WTC11 (cell line): ENCODE measurements at regions not wholly inside any gene's neighbourhood (a gene's known extent, or its start where the extent isn't known, plus 50 kb on each side); places are given as distances from the start of the nearest gene placed in this dataset.

Source experiments
- ATAC-seq: fragments of 200-7000 bp; cut with Tn5 transposase; 2 replicates; pipeline ENCODE4 v1.10.0; 2021; ENCODE audit warnings: mild to moderate bottlenecking, moderate library complexity
- CTCF ChIA-PET: fragments of 300-600 bp; sonication (Branson Sonifier 250); formaldehyde crosslinking; loops from one replicate; lab custom pipeline; 2021; ENCODE audit warnings: antibody characterized with exemption; lab: Charles Lee
- POLR2A ChIA-PET: fragments of 350-600 bp; sonication (Branson Sonifier 250); formaldehyde crosslinking; loops from one replicate; lab custom pipeline; 2021; ENCODE audit warnings: antibody characterized with exemption; lab: Charles Lee
- DNase-seq: peaks from one replicate; pipeline ENCODE4 v3.0.0; 2021; ENCODE audit warnings: low spot score
- H3K27ac Mint-ChIP-seq: 2 replicates; pipeline ENCODE4 v1.8.0; 2021; ENCODE audit warnings: mixed read lengths
- H3K27me3 Mint-ChIP-seq: 2 replicates; pipeline ENCODE4 v1.8.0; 2021; ENCODE audit warnings: low read depth, mild to moderate bottlenecking, moderate library complexity, mixed read lengths
- H3K36me3 Mint-ChIP-seq: 2 replicates; pipeline ENCODE4 v1.8.0; 2021; ENCODE audit warnings: mixed read lengths
- H3K4me1 Mint-ChIP-seq: 2 replicates; pipeline ENCODE4 v1.8.0; 2022; ENCODE audit warnings: mixed read lengths
- H3K4me3 Mint-ChIP-seq: 2 replicates; pipeline ENCODE4 v1.8.0; 2021; ENCODE audit warnings: mild to moderate bottlenecking, moderate library complexity, mixed read lengths
- H3K9me3 Mint-ChIP-seq: 2 replicates; pipeline ENCODE4 v1.8.0; 2021; ENCODE audit warnings: mixed read lengths
- ATF1 ChIP-seq: sonication (generic); formaldehyde crosslinking; IDR thresholded peaks from 2 replicates; pipeline ENCODE4 v1.8.1; 2023; ENCODE audit warnings: mild to moderate bottlenecking, moderate library complexity, missing genetic modification reagents
- CREM ChIP-seq: sonication (generic); formaldehyde crosslinking; IDR thresholded peaks from 2 replicates; pipeline ENCODE4 v1.8.1; 2022; ENCODE audit warnings: mild to moderate bottlenecking, missing genetic modification reagents, moderate library complexity
- CTCF ChIP-seq: fragments of 200-600 bp; IDR thresholded peaks from 2 replicates; pipeline ENCODE4 v1.8.0; 2022; ENCODE audit warnings: antibody characterized with exemption
- ESRRA ChIP-seq: sonication (generic); formaldehyde crosslinking; IDR thresholded peaks from 2 replicates; pipeline ENCODE4 v1.8.1; 2022; ENCODE audit warnings: mild to moderate bottlenecking, missing genetic modification reagents, borderline replicate concordance
- MXD4 ChIP-seq: fragments of 250-450 bp; sonication (Bioruptor Pico); IDR thresholded peaks from 2 replicates; pipeline ENCODE4 v1.8.0; 2021; ENCODE audit warnings: mild to moderate bottlenecking, moderate library complexity, borderline replicate concordance
- ZMAT4 ChIP-seq: fragments of 250-450 bp; sonication (Bioruptor Pico); IDR thresholded peaks from 2 replicates; pipeline ENCODE4 v1.9.0; 2021; ENCODE audit warnings: mild to moderate bottlenecking
- ZNF232 ChIP-seq: sonication (generic); formaldehyde crosslinking; IDR thresholded peaks from 2 replicates; pipeline ENCODE4 v1.8.0; 2022; ENCODE audit warnings: mild to moderate bottlenecking, missing genetic modification reagents
- ZNF263 ChIP-seq: sonication (generic); formaldehyde crosslinking; IDR thresholded peaks from 2 replicates; pipeline ENCODE4 v1.8.1; 2022; ENCODE audit warnings: low read depth, mild to moderate bottlenecking, moderate library complexity, missing genetic modification reagents
- ZNF281 ChIP-seq: sonication (generic); formaldehyde crosslinking; IDR thresholded peaks from 2 replicates; pipeline ENCODE4 v1.8.0; 2023; ENCODE audit warnings: mild to moderate bottlenecking, missing genetic modification reagents
- TF ChIP-seq, protein P1 (sequence below): fragments of 250-450 bp; sonication (Bioruptor Pico); IDR thresholded peaks from 2 replicates; pipeline ENCODE4 v2.1.2; 2022; ENCODE audit warnings: mild to moderate bottlenecking, moderate library complexity
- TF ChIP-seq, protein P2 (sequence below): sonication (generic); formaldehyde crosslinking; IDR thresholded peaks from 2 replicates; pipeline ENCODE4 v1.8.1; 2023; ENCODE audit warnings: mild to moderate bottlenecking, moderate library complexity, missing genetic modification reagents
- TF ChIP-seq, protein P3 (sequence below): fragments of 250-450 bp; sonication (Bioruptor Pico); conservative IDR thresholded peaks from 2 replicates; pipeline ENCODE4 v1.9.0; 2021; ENCODE audit warnings: mild to moderate bottlenecking
- TF ChIP-seq, protein P4 (sequence below): sonication (generic); formaldehyde crosslinking; IDR thresholded peaks from 2 replicates; pipeline ENCODE4 v1.8.0; 2023; ENCODE audit warnings: missing genetic modification reagents

- Mint-ChIP-seq H3K4me1 (peaks cover 20% of the 10 kb centered on the region), H3K4me3 (no peak overlapping the region), H3K27me3 (no peaks in the 10 kb centered on the region), H3K36me3 (no peaks in the 10 kb centered on the region), H3K9me3 (peaks cover 8% of the 10 kb centered on the region), H3K27ac (no peak overlapping the region)
- CTCF ChIA-PET = interaction anchor here (1.2 to 2.1 kb wide), 6 partner anchors 117 to 754 kb away, joined by 3 to 20 read pairs (median 4); no protein-coding TSS in a partner anchor
- no peak for TF ChIP-seq CTCF
- TF ChIP-seq ZNF232 (CRISPR knock-in tag) = no peak
- TF ChIP-seq, protein P1, sequence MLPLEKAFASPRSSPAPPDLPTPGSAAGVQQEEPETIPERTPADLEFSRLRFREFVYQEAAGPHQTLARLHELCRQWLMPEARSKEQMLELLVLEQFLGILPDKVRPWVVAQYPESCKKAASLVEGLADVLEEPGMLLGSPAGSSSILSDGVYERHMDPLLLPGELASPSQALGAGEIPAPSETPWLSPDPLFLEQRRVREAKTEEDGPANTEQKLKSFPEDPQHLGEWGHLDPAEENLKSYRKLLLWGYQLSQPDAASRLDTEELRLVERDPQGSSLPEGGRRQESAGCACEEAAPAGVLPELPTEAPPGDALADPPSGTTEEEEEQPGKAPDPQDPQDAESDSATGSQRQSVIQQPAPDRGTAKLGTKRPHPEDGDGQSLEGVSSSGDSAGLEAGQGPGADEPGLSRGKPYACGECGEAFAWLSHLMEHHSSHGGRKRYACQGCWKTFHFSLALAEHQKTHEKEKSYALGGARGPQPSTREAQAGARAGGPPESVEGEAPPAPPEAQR (CRISPR knock-in tag) = no peak
- TF ChIP-seq ATF1 = no peak
- no peak for TF ChIP-seq CREM (CRISPR knock-in tag)
- TF ChIP-seq, protein P2, sequence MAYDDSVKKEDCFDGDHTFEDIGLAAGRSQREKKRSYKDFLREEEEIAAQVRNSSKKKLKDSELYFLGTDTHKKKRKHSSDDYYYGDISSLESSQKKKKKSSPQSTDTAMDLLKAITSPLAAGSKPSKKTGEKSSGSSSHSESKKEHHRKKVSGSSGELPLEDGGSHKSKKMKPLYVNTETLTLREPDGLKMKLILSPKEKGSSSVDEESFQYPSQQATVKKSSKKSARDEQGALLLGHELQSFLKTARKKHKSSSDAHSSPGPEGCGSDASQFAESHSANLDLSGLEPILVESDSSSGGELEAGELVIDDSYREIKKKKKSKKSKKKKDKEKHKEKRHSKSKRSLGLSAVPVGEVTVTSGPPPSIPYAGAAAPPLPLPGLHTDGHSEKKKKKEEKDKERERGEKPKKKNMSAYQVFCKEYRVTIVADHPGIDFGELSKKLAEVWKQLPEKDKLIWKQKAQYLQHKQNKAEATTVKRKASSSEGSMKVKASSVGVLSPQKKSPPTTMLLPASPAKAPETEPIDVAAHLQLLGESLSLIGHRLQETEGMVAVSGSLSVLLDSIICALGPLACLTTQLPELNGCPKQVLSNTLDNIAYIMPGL (CRISPR knock-in tag) = no peak
- no peak for TF ChIP-seq ESRRA (CRISPR knock-in tag)
- no peak for TF ChIP-seq MXD4
- TF ChIP-seq, protein P3, sequence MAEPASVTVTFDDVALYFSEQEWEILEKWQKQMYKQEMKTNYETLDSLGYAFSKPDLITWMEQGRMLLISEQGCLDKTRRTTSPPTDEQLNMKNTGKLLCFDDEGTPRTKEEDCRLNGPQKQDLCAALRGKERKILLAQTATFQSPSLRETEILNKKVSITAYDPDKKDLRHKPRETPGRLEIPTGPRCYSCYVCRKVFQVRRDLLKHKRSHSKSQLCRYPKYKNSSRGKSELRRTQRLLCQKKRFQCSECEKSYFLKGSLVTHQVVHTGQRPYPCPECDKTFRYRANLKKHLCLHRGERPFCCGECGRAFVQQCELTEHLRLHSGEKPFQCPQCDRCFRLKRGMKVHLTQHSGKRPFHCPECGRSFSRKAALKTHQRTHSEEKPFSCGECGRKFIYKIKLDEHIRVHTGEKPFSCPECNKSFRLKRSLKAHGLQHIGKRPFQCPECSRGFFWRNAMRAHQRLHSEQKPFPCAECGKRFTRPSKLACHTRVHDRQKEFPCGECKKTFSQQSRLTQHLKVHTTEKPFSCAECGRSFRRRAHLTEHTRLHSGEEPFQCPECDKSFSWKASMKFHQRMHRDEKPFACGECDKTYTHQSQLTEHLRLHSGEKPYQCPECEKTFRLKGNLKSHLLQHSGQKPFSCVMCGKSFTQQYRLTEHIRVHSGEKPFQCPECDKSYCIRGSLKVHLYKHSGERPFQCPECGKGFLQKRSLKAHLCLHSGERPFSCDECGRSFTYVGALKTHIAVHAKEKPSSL (CRISPR knock-in tag) = no peak
- TF ChIP-seq, protein P4, sequence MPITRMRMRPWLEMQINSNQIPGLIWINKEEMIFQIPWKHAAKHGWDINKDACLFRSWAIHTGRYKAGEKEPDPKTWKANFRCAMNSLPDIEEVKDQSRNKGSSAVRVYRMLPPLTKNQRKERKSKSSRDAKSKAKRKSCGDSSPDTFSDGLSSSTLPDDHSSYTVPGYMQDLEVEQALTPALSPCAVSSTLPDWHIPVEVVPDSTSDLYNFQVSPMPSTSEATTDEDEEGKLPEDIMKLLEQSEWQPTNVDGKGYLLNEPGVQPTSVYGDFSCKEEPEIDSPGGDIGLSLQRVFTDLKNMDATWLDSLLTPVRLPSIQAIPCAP (CRISPR knock-in tag) = no peak
- no peak for TF ChIP-seq ZNF281 (CRISPR knock-in tag)
- TF ChIP-seq ZMAT4 (CRISPR knock-in tag) = no peak
- TF ChIP-seq ZNF263 (CRISPR knock-in tag) = no peak
- ATAC-seq = no peak
- POLR2A ChIA-PET = no interaction called here
- DNase-seq = no peak
Measured at GRCh38 chr3:117524890-117525289, 815.3 kb downstream of the TUSC7 start.
